ENCODE measurements at regions not wholly inside any gene's neighbourhood (a gene's known extent, or its start where the extent isn't known, plus 50 kb on each side); places are given as distances from the start of the nearest gene placed in this dataset.
A peak's percentile ranks its signal among the peaks of the same experiment; 100 is the strongest.

GRCh38 chr6:93919365-93919764, 500.0 kb upstream of the EPHA7 start:
- Histone ChIP-seq H3K4me1 (peaks cover 0 to 8% (median 0%) of the 10 kb centered on the region in 4 donors), H3K27me3 (no peaks in the 10 kb centered on the region), H3K36me3 (no peaks in the 10 kb centered on the region), H3K9me3 (no peaks in the 10 kb centered on the region), H3K4me3 (no peak overlapping the region), H3K27ac (no peak overlapping the region)
- DNase-seq = no peak
- TF ChIP-seq CTCF (IDR thresholded peaks at IDR 0.05) = no peak
- TF ChIP-seq POLR2A (IDR thresholded peaks at IDR 0.05) = no peak

- no peaks in the 10 kb centered on the region for H3K27me3 ChIP-seq
- no peak overlapping the region for H3K27ac ChIP-seq
- no peaks in the 10 kb centered on the region for H3K9me3 ChIP-seq
- no peak for DNase-seq
- no peaks in the 10 kb centered on the region for H3K36me3 ChIP-seq
- no peak overlapping the region for H3K4me3 ChIP-seq
- H3K4me1 ChIP-seq = peaks cover 0 to 8% (median 0%) of the 10 kb centered on the region in 4 donors
- TF ChIP-seq CTCF (IDR thresholded peaks at IDR 0.05) (no peak), POLR2A (IDR thresholded peaks at IDR 0.05) (no peak)
Measured at GRCh38 chr6:93918258-93918657, 498.9 kb upstream of the EPHA7 start.

- H3K4me1 ChIP-seq = peaks cover 0 to 8% (median 0%) of the 10 kb centered on the region in 4 donors
- no peaks in the 10 kb centered on the region for H3K27me3 ChIP-seq
- no peak for TF ChIP-seq CTCF (IDR thresholded peaks at IDR 0.05)
- no peak for TF ChIP-seq POLR2A (IDR thresholded peaks at IDR 0.05)
- DNase-seq = no peak
- no peaks in the 10 kb centered on the region for H3K36me3 ChIP-seq
- H3K27ac ChIP-seq = no peak overlapping the region
- H3K9me3 ChIP-seq = no peaks in the 10 kb centered on the region
- H3K4me3 ChIP-seq = no peak overlapping the region
Measured at GRCh38 chr6:93917216-93917615, 497.9 kb upstream of the EPHA7 start.

GRCh38 chr6:93916716-93917115, 497.4 kb upstream of the EPHA7 start:
- Histone ChIP-seq H3K27ac (no peak overlapping the region), H3K36me3 (no peaks in the 10 kb centered on the region), H3K27me3 (no peaks in the 10 kb centered on the region), H3K4me3 (no peak overlapping the region), H3K9me3 (no peaks in the 10 kb centered on the region), H3K4me1 (peaks cover 0 to 8% (median 0%) of the 10 kb centered on the region in 4 donors)
- no peak for DNase-seq
- TF ChIP-seq POLR2A (IDR thresholded peaks at IDR 0.05) (no peak), CTCF (IDR thresholded peaks at IDR 0.05) (no peak)

- H3K4me3 ChIP-seq = no peak overlapping the region
- no peak for TF ChIP-seq POLR2A (IDR thresholded peaks at IDR 0.05)
- TF ChIP-seq CTCF (IDR thresholded peaks at IDR 0.05) = no peak
- H3K27me3 ChIP-seq = no peaks in the 10 kb centered on the region
- no peaks in the 10 kb centered on the region for H3K36me3 ChIP-seq
- H3K9me3 ChIP-seq = no peaks in the 10 kb centered on the region
- peaks cover 0 to 8% (median 0%) of the 10 kb centered on the region in 4 donors for H3K4me1 ChIP-seq
- DNase-seq = peak in 1 of 3 donors; percentile 46
- no peak overlapping the region for H3K27ac ChIP-seq
Measured at GRCh38 chr6:93915961-93916360, 496.6 kb upstream of the EPHA7 start.

GRCh38 chr6:93902517-93902916, 483.2 kb upstream of the EPHA7 start:
- no peak overlapping the region for H3K27ac ChIP-seq
- DNase-seq = no peak
- no peak overlapping the region for H3K4me3 ChIP-seq
- H3K4me1 ChIP-seq = peaks cover 0 to 6% (median 0%) of the 10 kb centered on the region in 4 donors
- no peaks in the 10 kb centered on the region for H3K27me3 ChIP-seq
- TF ChIP-seq CTCF (IDR thresholded peaks at IDR 0.05) (no peak), POLR2A (IDR thresholded peaks at IDR 0.05) (no peak)
- H3K36me3 ChIP-seq = no peaks in the 10 kb centered on the region
- H3K9me3 ChIP-seq = no peaks in the 10 kb centered on the region
